Lung (tissue), 11 donors: ENCODE measurements at regions not wholly inside any gene's neighbourhood (a gene's known extent, or its start where the extent isn't known, plus 50 kb on each side); places are given as distances from the start of the nearest gene placed in this dataset.

ENCODE experiments used
- ATAC-seq: fragments of 200-7000 bp; cut with Tn5 transposase; one replicate; pipeline ENCODE4 v1.9.1; 2020; ENCODE audit warnings: moderate number of reproducible peaks; ENCODE audit not compliant: insufficient read depth, low FRiP score
- DNase-seq, 3 donors: peaks; one replicate each; pipeline ENCODE4 v3.0.0-alpha.2; 2013 to 2017
- H3K27ac ChIP-seq, 2 donors: one replicate each; pipeline ENCODE4 v1.5.1; 2013; ENCODE audit warnings: mild to moderate bottlenecking in 2 of 2, moderate library complexity in 2 of 2, control low read depth in 1 of 2, inconsistent platforms in 1 of 2, low read depth in 1 of 2, low read length in 1 of 2
- H3K27me3 ChIP-seq, 3 donors: one replicate each; pipeline ENCODE4 v1.5.1; 2013; ENCODE audit warnings: low read length in 2 of 3; ENCODE audit not compliant: control insufficient read depth in 3 of 3, insufficient read depth in 3 of 3
- H3K36me3 ChIP-seq, 4 donors: one replicate each; pipeline ENCODE4 v1.5.1; 2013; ENCODE audit warnings: low read length in 4 of 4, mild to moderate bottlenecking in 1 of 4, moderate library complexity in 1 of 4; ENCODE audit not compliant: control insufficient read depth in 4 of 4, insufficient read depth in 4 of 4
- H3K4me1 ChIP-seq, 5 donors: one replicate each; pipeline ENCODE4 v1.5.1; 2013; ENCODE audit warnings: low read length in 5 of 5, mild to moderate bottlenecking in 2 of 5, moderate library complexity in 1 of 5; ENCODE audit not compliant: control insufficient read depth in 5 of 5, insufficient read depth in 5 of 5
- H3K4me3 ChIP-seq: one replicate; pipeline ENCODE4 v1.5.1; 2013; ENCODE audit warnings: mild to moderate bottlenecking, control low read depth, moderate library complexity
- H3K9ac ChIP-seq, 2 donors: one replicate each; pipeline ENCODE4 v1.5.1; 2013; ENCODE audit warnings: low read length in 2 of 2, control low read depth in 1 of 2; ENCODE audit not compliant: insufficient read depth in 1 of 2
- H3K9me3 ChIP-seq, 4 donors: one replicate each; pipeline ENCODE4 v1.5.1; 2013; ENCODE audit warnings: low read length in 3 of 4, mild to moderate bottlenecking in 1 of 4, moderate library complexity in 1 of 4; ENCODE audit not compliant: control insufficient read depth in 4 of 4, insufficient read depth in 3 of 4
- WGBS, 2 donors: extraction: QIAGEN DNeasy Blood & Tissue Kit; methylation state at CpG; one replicate each; pipeline ENCODE4 v1.1.7; 2013; 5-methylcytosine and 5-hydroxymethylcytosine counted together
- TF ChIP-seq, protein P1 (sequence below): IDR thresholded peaks from 2 replicates; pipeline ENCODE4 v1.5.1; 2012; ENCODE audit warnings: mild to moderate bottlenecking; ENCODE audit errors: control extremely low read depth, extremely low read depth
- donor health status: control.
- donor health status: control.
- donor health status: Bipolar disorder and iron deficiency.
- donor health status: healthy.
- donor health status: DM: yes; HTN: yes; CAD: no.

DNA sequence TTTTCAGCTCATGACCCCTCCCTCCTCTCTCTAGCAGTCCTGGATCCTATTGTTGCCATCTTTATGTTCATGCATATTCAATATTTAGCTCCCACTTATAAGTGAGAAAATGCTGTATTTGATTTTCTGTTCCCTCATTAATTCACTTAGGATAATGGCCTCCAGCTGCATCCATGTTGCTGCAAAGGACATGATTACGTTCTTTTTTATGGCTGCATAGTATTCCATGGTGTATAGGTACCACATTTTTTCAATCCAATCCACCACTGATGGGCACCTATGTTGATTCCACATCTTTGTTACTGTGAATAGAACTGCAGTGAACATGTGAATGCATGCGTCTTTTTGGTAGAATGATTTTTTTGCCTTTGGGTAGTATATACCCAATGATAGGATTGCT is 188.4 kb downstream of the FOXL1 start:
- no peak for DNase-seq
- H3K4me3 ChIP-seq, result no peak overlapping the region
- TF ChIP-seq, protein P1, sequence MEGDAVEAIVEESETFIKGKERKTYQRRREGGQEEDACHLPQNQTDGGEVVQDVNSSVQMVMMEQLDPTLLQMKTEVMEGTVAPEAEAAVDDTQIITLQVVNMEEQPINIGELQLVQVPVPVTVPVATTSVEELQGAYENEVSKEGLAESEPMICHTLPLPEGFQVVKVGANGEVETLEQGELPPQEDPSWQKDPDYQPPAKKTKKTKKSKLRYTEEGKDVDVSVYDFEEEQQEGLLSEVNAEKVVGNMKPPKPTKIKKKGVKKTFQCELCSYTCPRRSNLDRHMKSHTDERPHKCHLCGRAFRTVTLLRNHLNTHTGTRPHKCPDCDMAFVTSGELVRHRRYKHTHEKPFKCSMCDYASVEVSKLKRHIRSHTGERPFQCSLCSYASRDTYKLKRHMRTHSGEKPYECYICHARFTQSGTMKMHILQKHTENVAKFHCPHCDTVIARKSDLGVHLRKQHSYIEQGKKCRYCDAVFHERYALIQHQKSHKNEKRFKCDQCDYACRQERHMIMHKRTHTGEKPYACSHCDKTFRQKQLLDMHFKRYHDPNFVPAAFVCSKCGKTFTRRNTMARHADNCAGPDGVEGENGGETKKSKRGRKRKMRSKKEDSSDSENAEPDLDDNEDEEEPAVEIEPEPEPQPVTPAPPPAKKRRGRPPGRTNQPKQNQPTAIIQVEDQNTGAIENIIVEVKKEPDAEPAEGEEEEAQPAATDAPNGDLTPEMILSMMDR, result no peak
- 92 to 93% methylated on average over 2 of the region's 2 CpGs for WGBS, 2 donors
- H3K36me3 ChIP-seq, result no peaks in the 10 kb centered on the region
- H3K27me3 ChIP-seq, result peaks cover 0 to 20% (median 16%) of the 10 kb centered on the region in 3 donors
- H3K9me3 ChIP-seq, result peaks cover 0 to 7% (median 2%) of the 10 kb centered on the region in 4 donors
- no peak overlapping the region for H3K9ac ChIP-seq
- no peak overlapping the region for H3K27ac ChIP-seq
- no peak for ATAC-seq
- H3K4me1 ChIP-seq, result peaks cover 0 to 10% (median 0%) of the 10 kb centered on the region in 5 donors

DNA sequence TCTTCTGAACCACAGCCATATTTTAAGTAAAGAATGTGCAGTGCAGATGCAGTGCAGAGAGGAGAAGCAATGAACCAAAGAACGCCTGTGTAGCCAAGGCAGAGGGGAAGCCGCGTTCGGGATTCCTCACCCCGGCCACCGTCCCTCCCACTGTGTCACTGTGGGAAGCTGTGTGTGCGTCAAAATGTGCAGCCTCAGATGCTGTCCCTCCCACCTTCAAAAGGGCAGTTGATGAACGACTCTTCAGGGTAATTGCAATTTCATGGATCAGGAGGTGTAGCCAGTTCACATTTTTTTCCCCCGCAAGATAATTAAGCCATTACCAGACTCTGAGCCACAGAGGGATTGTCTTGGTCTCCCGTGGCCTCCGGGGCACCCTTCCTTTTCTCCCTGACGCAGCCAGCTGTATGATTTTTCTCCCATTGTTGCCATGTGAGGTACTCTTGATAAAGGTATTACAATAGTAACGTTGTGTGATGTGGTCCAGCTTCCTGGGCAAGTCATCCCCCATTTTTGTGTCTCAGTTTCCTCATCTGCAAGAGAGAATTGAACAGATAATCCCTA is 190.0 kb downstream of the FOXL1 start:
- H3K27me3 ChIP-seq, result peaks cover 0 to 9% (median 4%) of the 10 kb centered on the region in 3 donors
- WGBS, 2 donors, result 73 to 74% methylated on average over 13 of the region's 13 CpGs
- H3K4me3 ChIP-seq, result no peak overlapping the region
- H3K9ac ChIP-seq, result no peak overlapping the region
- no peaks in the 10 kb centered on the region for H3K36me3 ChIP-seq
- peaks cover 0 to 6% (median 0%) of the 10 kb centered on the region in 5 donors for H3K4me1 ChIP-seq
- DNase-seq (no peak), ATAC-seq (no peak)
- TF ChIP-seq, protein P1, result no peak
- peaks cover 0 to 6% (median 2%) of the 10 kb centered on the region in 4 donors for H3K9me3 ChIP-seq
- no peak overlapping the region for H3K27ac ChIP-seq

DNA sequence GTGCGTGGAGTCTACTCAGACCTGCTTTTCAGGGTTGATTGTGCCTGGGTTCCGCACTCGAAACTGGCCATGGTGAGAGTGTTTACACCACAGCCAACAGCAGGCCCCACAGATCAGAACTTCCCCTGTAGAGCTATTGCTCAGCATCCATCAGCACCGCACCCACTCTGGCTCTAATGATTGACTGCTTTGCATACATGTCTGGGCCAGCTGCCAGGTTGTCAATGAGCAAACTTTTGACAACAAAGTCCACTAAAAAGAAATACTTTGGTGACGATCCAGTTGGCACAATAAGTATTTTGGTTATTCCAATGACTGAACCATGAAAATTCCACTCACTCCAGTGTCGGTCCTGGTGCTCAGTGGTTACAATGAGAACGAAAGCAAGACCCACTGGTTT is 190.7 kb downstream of the FOXL1 start:
- DNase-seq, result peak; percentile 47 to 65 (median 52)
- Histone ChIP-seq H3K4me1 (peaks cover 0 to 6% (median 0%) of the 10 kb centered on the region in 5 donors), H3K4me3 (no peak overlapping the region), H3K36me3 (no peaks in the 10 kb centered on the region), H3K27me3 (peaks cover 0 to 6% (median 0%) of the 10 kb centered on the region in 3 donors), H3K9me3 (peaks cover 0 to 6% (median 2%) of the 10 kb centered on the region in 4 donors), H3K9ac (no peak overlapping the region), H3K27ac (no peak overlapping the region)
- TF ChIP-seq, protein P1, result no peak
- no peak for ATAC-seq
- 53 to 61% methylated on average over 7 of the region's 7 CpGs for WGBS, 2 donors
